Transverse colon (tissue), 3 donors: ENCODE measurements at regions not wholly inside any gene's neighbourhood (a gene's known extent, or its start where the extent isn't known, plus 50 kb on each side); places are given as distances from the start of the nearest gene placed in this dataset.

Source experiments
- CTCF ChIP-seq, 5 experiments: fragments of 200-600 bp in 3 of 5; fragments of 450-650 bp in 2 of 5; sonication (generic) in 3 of 5; IDR thresholded peaks; 1 replicate in 2 of 5; 2 replicates in 3 of 5; pipeline ENCODE4 v1.5.1; 2016 to 2017; ENCODE audit warnings: antibody characterized with exemption in 5 of 5, inconsistent platforms in 3 of 5, mild to moderate bottlenecking in 2 of 5, moderate library complexity in 1 of 5
- EP300 ChIP-seq: sonication (generic); formaldehyde crosslinking; IDR thresholded peaks from one replicate; pipeline ENCODE4 v1.6.1; 2017; ENCODE audit warnings: antibody characterized with exemption, low read depth

- TF ChIP-seq CTCF (IDR thresholded peaks at IDR 0.05) = no peak
- no peak for TF ChIP-seq EP300
Observed at GRCh38 chr2:6683516-6683915, 182.2 kb downstream of the CMPK2 start.
